Endothelial cell of umbilical vein (primary cell): ENCODE measurements at regions not wholly inside any gene's neighbourhood (a gene's known extent, or its start where the extent isn't known, plus 50 kb on each side); places are given as distances from the start of the nearest gene placed in this dataset.

Source experiments
- BruUV-seq: library from RNA; stranded (reverse); fragments of 400-500 nt; replicated peaks from 2 replicates; lab custom pipeline; 2021; lab: Mats Ljungman, UMichigan
- CTCF ChIA-PET: fragments of 300-600, 350-600 bp; sonication (Branson Sonifier 250); formaldehyde crosslinking; loops from one replicate; lab custom pipeline; 2021; ENCODE audit warnings: antibody characterized with exemption, inconsistent platforms; lab: Charles Lee
- POLR2A ChIA-PET: fragments of 300-600, 350-600 bp; sonication (Branson Sonifier 250); formaldehyde crosslinking; loops from one replicate; lab custom pipeline; 2021; ENCODE audit warnings: antibody characterized with exemption, inconsistent platforms; lab: Charles Lee
- DNase-seq: peaks from one replicate; pipeline ENCODE4 v3.0.0-alpha.2; 2011; ENCODE audit warnings: low read depth, low spot score
- FAIRE-seq: peaks from 2 replicates; lab custom pipeline; 2011; peaks lifted over from hg19 to GRCh38; lab: Jason Lieb, UNC
- H2AFZ ChIP-seq: 2 replicates; pipeline ENCODE4 v1.6.0; 2012; ENCODE audit warnings: low read depth, low read length, control low read depth, inconsistent platforms
- H3K27ac ChIP-seq: 2 replicates; pipeline ENCODE4 v1.5.1; 2011; ENCODE audit warnings: low read depth, mild to moderate bottlenecking, control low read depth, low read length, moderate library complexity; ENCODE audit not compliant: insufficient read depth
- H3K27me3 ChIP-seq, 2 experiments: 2 replicates each; pipeline versions ENCODE4 v1.6.0 to v1.6.1; 2011; ENCODE audit warnings: low read length in 2 of 2, mixed read lengths in 1 of 2; ENCODE audit not compliant: control insufficient read depth in 2 of 2, insufficient read depth in 2 of 2
- H3K36me3 ChIP-seq, 2 experiments: 2 replicates in 1 of 2; 3 replicates in 1 of 2; pipeline ENCODE4 v1.5.1; 2011; ENCODE audit warnings: low read length in 2 of 2, mild to moderate bottlenecking in 1 of 2, moderate library complexity in 1 of 2; ENCODE audit not compliant: control insufficient read depth in 2 of 2, insufficient read depth in 2 of 2; ENCODE audit errors: extremely low read depth in 1 of 2
- H3K4me1 ChIP-seq: 3 replicates; pipeline ENCODE4 v1.5.1; 2011; ENCODE audit warnings: mild to moderate bottlenecking, low read length; ENCODE audit not compliant: control insufficient read depth, insufficient read depth; ENCODE audit errors: extremely low read depth
- H3K4me2 ChIP-seq: 2 replicates; pipeline ENCODE4 v1.6.1; 2011; ENCODE audit warnings: low read length, control low read depth, mixed read lengths; ENCODE audit not compliant: insufficient read depth
- H3K4me3 ChIP-seq, 3 experiments: fragments of 200-600 bp in 1 of 3; sonication (generic), shearing (Covaris generic) in 1 of 3; replicated peaks in 1 of 3; 2 replicates each; pipeline ENCODE4 v1.5.1; 2011 to 2016; ENCODE audit warnings: control low read depth in 3 of 3, low read length in 3 of 3, mild to moderate bottlenecking in 2 of 3, inconsistent platforms in 1 of 3, low read depth in 1 of 3, moderate library complexity in 1 of 3; ENCODE audit not compliant: insufficient read depth in 1 of 3
- H3K79me2 ChIP-seq: 2 replicates; pipeline ENCODE4 v1.6.0; 2012; ENCODE audit warnings: low read length, inconsistent platforms; ENCODE audit not compliant: control insufficient read depth, insufficient read depth
- H3K9ac ChIP-seq: replicated peaks from 2 replicates; pipeline ENCODE3; 2011; ENCODE audit warnings: low read length, control low read depth; ENCODE audit not compliant: insufficient read depth; ENCODE audit errors: extremely low read depth
- H3K9me1 ChIP-seq: replicated peaks from 3 replicates; pipeline ENCODE4 v1.6.0; 2011; ENCODE audit warnings: mild to moderate bottlenecking, low read length; ENCODE audit not compliant: control insufficient read depth, insufficient read depth; ENCODE audit errors: extremely low read depth
- H3K9me3 ChIP-seq: replicated peaks from 2 replicates; pipeline ENCODE4 v1.5.1; 2012; ENCODE audit warnings: low read length, inconsistent platforms; ENCODE audit not compliant: control insufficient read depth, insufficient read depth
- H4K20me1 ChIP-seq: replicated peaks from 2 replicates; pipeline ENCODE3; 2011; ENCODE audit warnings: mild to moderate bottlenecking, low read length; ENCODE audit not compliant: control insufficient read depth, insufficient read depth; ENCODE audit errors: extremely low read depth
- EZH2 ChIP-seq: IDR thresholded peaks from 2 replicates; pipeline ENCODE4 v1.6.1; 2012; ENCODE audit warnings: borderline replicate concordance, low read depth, mild to moderate bottlenecking, moderate library complexity, low read length, inconsistent platforms; ENCODE audit not compliant: severe bottlenecking
- FOS ChIP-seq: IDR thresholded peaks from 2 replicates; pipeline ENCODE4 v1.6.1; 2011; ENCODE audit warnings: mild to moderate bottlenecking, low read length, moderate library complexity, borderline replicate concordance; ENCODE audit not compliant: insufficient read depth
- GATA2 ChIP-seq: IDR thresholded peaks from 2 replicates; pipeline ENCODE4 v1.7.0; 2011; ENCODE audit warnings: low read depth, mild to moderate bottlenecking, moderate library complexity, mixed read lengths, low read length; ENCODE audit not compliant: insufficient read length, insufficient read depth
- JUN ChIP-seq: IDR thresholded peaks from 2 replicates; pipeline ENCODE4 v1.6.1; 2011; ENCODE audit warnings: borderline replicate concordance, low read depth; ENCODE audit not compliant: insufficient read length, insufficient read depth
- MAX ChIP-seq: IDR thresholded peaks from 2 replicates; pipeline ENCODE4 v1.6.1; 2011; ENCODE audit not compliant: insufficient read depth, insufficient read length
- MYC ChIP-seq: IDR thresholded peaks from one replicate; pipeline ENCODE4 v1.6.1; 2011; ENCODE audit warnings: mild to moderate bottlenecking, low read depth, low read length
- POLR2A ChIP-seq: IDR thresholded peaks from 2 replicates; pipeline ENCODE4 v1.6.1; 2012; ENCODE audit warnings: low read depth, mild to moderate bottlenecking, control low read depth, low read length
- POLR2AphosphoS5 ChIP-seq: IDR thresholded peaks from 2 replicates; pipeline ENCODE4 v1.6.1; 2012; ENCODE audit warnings: low read depth, mild to moderate bottlenecking, control low read depth, low read length, moderate library complexity; ENCODE audit not compliant: insufficient read depth
- dilution Hi-C: fragments of 300-500 bp; cut with MboI; formaldehyde crosslinking; loops from one replicate; pipeline ENCODE4 v1.15.0; 2019; ENCODE audit warnings: low sequenced_read_pairs; ENCODE audit not compliant: extremely low pct_ligation_motif_present
- intact Hi-C: fragments of 100-400 bp; cut with micrococcal nuclease; formaldehyde crosslinking; loops from one replicate; pipeline ENCODE4 v1.10.0; 2022
- TF ChIP-seq, protein P1 (sequence below), 2 donors: IDR thresholded peaks; 1 replicate in 1 of 2; 2 replicates in 1 of 2; pipeline ENCODE4 v1.5.1; 2011; ENCODE audit warnings: low read length in 2 of 2, mild to moderate bottlenecking in 2 of 2, moderate library complexity in 2 of 2, control low read depth in 1 of 2, inconsistent platforms in 1 of 2, low read depth in 1 of 2; ENCODE audit not compliant: insufficient read depth in 1 of 2; ENCODE audit errors: extremely low read depth in 1 of 2

- no peaks in the 10 kb centered on the region for H4K20me1 ChIP-seq
- no peak for FAIRE-seq
- CTCF ChIA-PET = interaction anchor here (1.3 kb wide), 1 partner anchor 20 kb away, joined by 3 read pairs; no protein-coding TSS in a partner anchor
- H3K27me3 ChIP-seq = no peaks in the 10 kb centered on the region
- no peak overlapping the region for H3K27ac ChIP-seq
- H2AFZ ChIP-seq = no peak overlapping the region
- H3K79me2 ChIP-seq = no peaks in the 10 kb centered on the region
- H3K4me1 ChIP-seq = no peaks in the 10 kb centered on the region
- no peak overlapping the region for H3K4me3 ChIP-seq
- POLR2A ChIA-PET = no interaction called here
- dilution Hi-C loops (no loop called here), intact Hi-C loops (no loop called here)
- BruUV-seq = no TSS peak
- no peak for DNase-seq
- H3K9me1 ChIP-seq = no peaks in the 10 kb centered on the region
- no peak overlapping the region for H3K4me2 ChIP-seq
- H3K9me3 ChIP-seq = no peaks in the 10 kb centered on the region
- no peak overlapping the region for H3K9ac ChIP-seq
- TF ChIP-seq JUN = no peak
- TF ChIP-seq POLR2A = no peak
- no peak for TF ChIP-seq MAX
- TF ChIP-seq EZH2 = no peak
- TF ChIP-seq MYC = no peak
- TF ChIP-seq, protein P1, sequence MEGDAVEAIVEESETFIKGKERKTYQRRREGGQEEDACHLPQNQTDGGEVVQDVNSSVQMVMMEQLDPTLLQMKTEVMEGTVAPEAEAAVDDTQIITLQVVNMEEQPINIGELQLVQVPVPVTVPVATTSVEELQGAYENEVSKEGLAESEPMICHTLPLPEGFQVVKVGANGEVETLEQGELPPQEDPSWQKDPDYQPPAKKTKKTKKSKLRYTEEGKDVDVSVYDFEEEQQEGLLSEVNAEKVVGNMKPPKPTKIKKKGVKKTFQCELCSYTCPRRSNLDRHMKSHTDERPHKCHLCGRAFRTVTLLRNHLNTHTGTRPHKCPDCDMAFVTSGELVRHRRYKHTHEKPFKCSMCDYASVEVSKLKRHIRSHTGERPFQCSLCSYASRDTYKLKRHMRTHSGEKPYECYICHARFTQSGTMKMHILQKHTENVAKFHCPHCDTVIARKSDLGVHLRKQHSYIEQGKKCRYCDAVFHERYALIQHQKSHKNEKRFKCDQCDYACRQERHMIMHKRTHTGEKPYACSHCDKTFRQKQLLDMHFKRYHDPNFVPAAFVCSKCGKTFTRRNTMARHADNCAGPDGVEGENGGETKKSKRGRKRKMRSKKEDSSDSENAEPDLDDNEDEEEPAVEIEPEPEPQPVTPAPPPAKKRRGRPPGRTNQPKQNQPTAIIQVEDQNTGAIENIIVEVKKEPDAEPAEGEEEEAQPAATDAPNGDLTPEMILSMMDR (IDR thresholded peaks at IDR 0.05; ENCODE audit: extremely low read depth in 1 of 2, insufficient read depth in 1 of 2, low read depth in 1 of 2, low read length in 2 of 2) = no peak
- no peak for TF ChIP-seq FOS
- TF ChIP-seq POLR2AphosphoS5 = no peak
- TF ChIP-seq GATA2 = no peak
- no peaks in the 10 kb centered on the region for H3K36me3 ChIP-seq
These were observed 215.4 kb upstream of the NRXN1 start for GRCh38 chr2:51247252-51247805.
